ENCODE measurements at regions not wholly inside any gene's neighbourhood (a gene's known extent, or its start where the extent isn't known, plus 50 kb on each side); places are given as distances from the start of the nearest gene placed in this dataset.

DNA sequence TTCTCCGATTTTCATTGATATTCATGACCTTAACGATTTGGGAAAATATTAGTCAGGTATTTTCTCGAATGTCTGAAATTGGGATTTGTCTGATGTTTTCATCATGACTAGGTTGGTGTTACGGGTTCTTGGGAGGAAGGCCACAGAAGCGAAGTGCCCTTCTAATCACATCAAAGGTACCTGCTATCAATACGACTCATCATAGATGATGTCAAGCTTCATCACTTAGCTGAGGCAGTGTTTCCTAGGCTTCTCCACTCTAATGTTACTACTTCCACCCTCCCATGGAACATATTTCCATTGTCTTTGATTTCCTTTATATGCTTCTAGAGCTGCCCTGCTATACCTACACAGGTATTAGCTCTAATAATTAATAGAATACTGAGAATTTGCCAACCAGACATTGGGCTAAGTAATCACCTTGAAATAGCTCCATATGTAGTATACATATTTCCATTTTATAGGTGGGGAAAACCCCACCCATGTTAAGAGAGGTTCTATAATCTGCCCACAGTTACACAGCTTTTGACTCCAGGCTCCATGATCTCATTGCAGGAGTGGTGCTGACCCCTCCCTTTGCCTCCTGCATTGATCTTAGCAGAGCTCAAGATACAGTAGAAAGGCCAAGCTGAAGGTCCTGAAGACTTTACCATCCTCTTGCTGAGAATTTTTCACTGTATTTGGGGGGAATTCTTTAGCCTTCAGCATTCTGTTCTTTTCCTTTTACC lies 238.6 kb upstream of the ADAMTSL1 start:
- H3K4me1 ChIP-seq (ENCODE audit: insufficient read depth, low read length), result no peaks in the 10 kb centered on the region
- H2BK120ac ChIP-seq (ENCODE audit: low read depth, low read length, poor library complexity, severe bottlenecking), result no peak overlapping the region
- no peaks in the 10 kb centered on the region for H3K23me2 ChIP-seq (ENCODE audit: insufficient read length, low read depth, low read length, poor library complexity, severe bottlenecking)
- no peak overlapping the region for H2AK5ac ChIP-seq (ENCODE audit: insufficient read length, low read length)
- no peak overlapping the region for H3K4ac ChIP-seq (ENCODE audit: low read depth, low read length)
- H2BK15ac ChIP-seq (ENCODE audit: low read depth, low read length), result no peak overlapping the region
- no peak overlapping the region for H3K27ac Mint-ChIP-seq
- H3K9me3 ChIP-seq (ENCODE audit: control insufficient read depth, low read depth, low read length), result no peaks in the 10 kb centered on the region
- no peak for DNase-seq
- no peak overlapping the region for H2BK5ac ChIP-seq (ENCODE audit: insufficient read length, low read length)
- no peak overlapping the region for H3K18ac ChIP-seq (ENCODE audit: insufficient read length, low read depth, low read length)
- no peak overlapping the region for H2BK12ac ChIP-seq (ENCODE audit: insufficient read length, low read depth, low read length)
- H3K4me2 ChIP-seq (ENCODE audit: insufficient read depth, insufficient read length, low read length), result no peak overlapping the region
- no peak overlapping the region for H4K8ac ChIP-seq (replicated peaks; ENCODE audit: insufficient read length, low read depth, low read length)
- no peak overlapping the region for H4K5ac ChIP-seq (ENCODE audit: insufficient read length, low read depth, low read length)
- H3K4me1 Mint-ChIP-seq, result no peaks in the 10 kb centered on the region; a peak in 1 of 4 replicates
- no peaks in the 10 kb centered on the region for H3K36me3 Mint-ChIP-seq (ENCODE audit: insufficient read depth in 1 of 3, low read depth in 3 of 3)
- H3K14ac ChIP-seq (ENCODE audit: insufficient read depth, low read length), result no peak overlapping the region
- H3K9ac ChIP-seq (ENCODE audit: extremely low read depth, insufficient read length, low read length), result no peak overlapping the region
- peaks cover 3% of the 10 kb centered on the region; the same call in 1 of the 2 replicates for H3K27me3 Mint-ChIP-seq (ENCODE audit: low read depth)
- no peak overlapping the region for H3K23ac ChIP-seq (ENCODE audit: insufficient read length, low read depth, low read length)
- no CpG with 5 or more reads among the region's 6 CpGs for WGBS (ENCODE audit: extremely low coverage, insufficient read length, low lambda C conversion rate)
- H3K79me2 ChIP-seq (ENCODE audit: insufficient read depth, low read length), result no peaks in the 10 kb centered on the region
- no peak overlapping the region for H3K4me3 Mint-ChIP-seq
- no peaks in the 10 kb centered on the region for H3K79me1 ChIP-seq (ENCODE audit: insufficient read depth, low read depth, low read length, poor library complexity, severe bottlenecking)
- no peak overlapping the region for H3K56ac ChIP-seq (ENCODE audit: insufficient read length, low read depth, low read length)
- H2BK20ac ChIP-seq (ENCODE audit: low read depth, low read length, poor library complexity, severe bottlenecking), result no peak overlapping the region
- TF ChIP-seq, protein P1, sequence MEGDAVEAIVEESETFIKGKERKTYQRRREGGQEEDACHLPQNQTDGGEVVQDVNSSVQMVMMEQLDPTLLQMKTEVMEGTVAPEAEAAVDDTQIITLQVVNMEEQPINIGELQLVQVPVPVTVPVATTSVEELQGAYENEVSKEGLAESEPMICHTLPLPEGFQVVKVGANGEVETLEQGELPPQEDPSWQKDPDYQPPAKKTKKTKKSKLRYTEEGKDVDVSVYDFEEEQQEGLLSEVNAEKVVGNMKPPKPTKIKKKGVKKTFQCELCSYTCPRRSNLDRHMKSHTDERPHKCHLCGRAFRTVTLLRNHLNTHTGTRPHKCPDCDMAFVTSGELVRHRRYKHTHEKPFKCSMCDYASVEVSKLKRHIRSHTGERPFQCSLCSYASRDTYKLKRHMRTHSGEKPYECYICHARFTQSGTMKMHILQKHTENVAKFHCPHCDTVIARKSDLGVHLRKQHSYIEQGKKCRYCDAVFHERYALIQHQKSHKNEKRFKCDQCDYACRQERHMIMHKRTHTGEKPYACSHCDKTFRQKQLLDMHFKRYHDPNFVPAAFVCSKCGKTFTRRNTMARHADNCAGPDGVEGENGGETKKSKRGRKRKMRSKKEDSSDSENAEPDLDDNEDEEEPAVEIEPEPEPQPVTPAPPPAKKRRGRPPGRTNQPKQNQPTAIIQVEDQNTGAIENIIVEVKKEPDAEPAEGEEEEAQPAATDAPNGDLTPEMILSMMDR (conservative IDR thresholded peaks at IDR 0.05), result no peak
- no peak overlapping the region for H3K27ac ChIP-seq (ENCODE audit: insufficient read length, low read depth, low read length)
- H2AFZ ChIP-seq (ENCODE audit: low read length), result no peak overlapping the region
- H4K91ac ChIP-seq (ENCODE audit: insufficient read length, low read depth, low read length), result no peak overlapping the region
- no peaks in the 10 kb centered on the region for H3K27me3 ChIP-seq (ENCODE audit: insufficient read depth, low read length)
- H4K20me1 ChIP-seq (ENCODE audit: control insufficient read depth, insufficient read depth, insufficient read length), result no peaks in the 10 kb centered on the region
- H3T11ph ChIP-seq (ENCODE audit: low read length), result no peak overlapping the region
- no peaks in the 10 kb centered on the region; a peak in 1 of 5 replicates for H3K9me3 Mint-ChIP-seq
